ENCODE measurements at regions not wholly inside any gene's neighbourhood (a gene's known extent, or its start where the extent isn't known, plus 50 kb on each side); places are given as distances from the start of the nearest gene placed in this dataset.

DNA sequence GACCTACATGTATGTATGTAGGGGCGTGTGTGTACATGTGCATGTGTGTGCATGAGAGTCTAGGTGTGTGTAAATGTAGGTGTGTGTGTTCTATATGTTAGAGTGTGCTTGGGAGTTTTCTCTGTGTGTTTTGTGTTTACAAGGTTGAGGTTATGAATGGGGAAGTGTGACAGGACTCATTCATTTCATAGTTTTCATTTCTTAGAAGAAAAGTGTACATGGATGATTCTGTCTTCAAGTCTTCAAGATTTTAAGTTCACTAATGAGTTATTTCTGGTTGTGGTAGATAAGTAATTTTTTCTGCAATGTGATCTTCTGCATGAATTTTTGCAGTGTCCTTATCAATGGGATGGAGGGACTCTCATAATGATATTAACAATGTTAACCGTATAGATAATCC lies 118.2 kb upstream of the SLC10A2 start:
- intact Hi-C loops (cut with DNase I): no loop called here
- no peak for DNase-seq

DNA sequence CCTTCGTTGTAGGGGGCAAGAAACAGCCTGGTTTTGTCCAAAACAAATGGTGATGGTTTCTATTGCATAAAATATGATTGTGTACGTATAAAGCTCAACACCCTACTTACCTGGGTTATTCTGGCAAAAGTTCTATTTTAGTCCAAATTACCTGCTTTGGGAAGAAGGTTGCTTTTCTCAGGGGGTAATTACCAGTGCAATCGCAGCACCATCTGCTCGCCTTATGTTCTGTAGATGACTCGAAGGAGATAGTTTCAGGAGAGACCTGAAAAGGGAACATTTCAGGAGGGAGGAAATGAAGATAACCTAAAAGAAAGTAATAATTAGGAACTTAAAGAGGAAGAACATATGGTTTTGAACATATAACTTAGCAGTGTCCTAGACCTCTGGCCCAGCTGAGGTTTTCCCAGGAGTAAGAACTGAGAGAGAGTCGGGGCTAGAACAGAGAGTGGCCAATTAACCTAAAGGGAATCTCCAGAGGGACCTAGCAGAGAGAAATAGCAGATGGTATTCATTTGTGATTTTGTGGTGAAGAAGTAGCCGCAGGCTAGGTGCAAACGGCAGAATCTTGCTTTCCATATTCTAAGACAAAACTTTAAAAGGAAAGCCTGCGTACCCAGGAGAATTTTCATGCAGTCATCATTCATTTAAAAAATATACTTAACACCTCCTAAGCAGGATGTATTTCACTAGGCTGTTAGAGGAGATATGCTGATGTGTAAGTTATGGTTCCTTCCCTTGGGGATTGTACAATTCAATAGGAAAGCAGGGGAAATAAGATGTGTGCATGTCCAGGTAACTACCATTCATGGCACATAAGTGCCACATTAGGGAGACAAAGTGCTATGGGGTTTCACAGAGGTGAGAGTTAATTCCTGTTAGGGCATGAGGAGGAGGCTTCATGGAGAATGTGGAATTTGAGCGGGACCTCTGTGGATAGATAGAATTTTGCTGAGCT lies 113.0 kb upstream of the SLC10A2 start:
- intact Hi-C loops (cut with DNase I): no loop called here
- no peak for DNase-seq

DNA sequence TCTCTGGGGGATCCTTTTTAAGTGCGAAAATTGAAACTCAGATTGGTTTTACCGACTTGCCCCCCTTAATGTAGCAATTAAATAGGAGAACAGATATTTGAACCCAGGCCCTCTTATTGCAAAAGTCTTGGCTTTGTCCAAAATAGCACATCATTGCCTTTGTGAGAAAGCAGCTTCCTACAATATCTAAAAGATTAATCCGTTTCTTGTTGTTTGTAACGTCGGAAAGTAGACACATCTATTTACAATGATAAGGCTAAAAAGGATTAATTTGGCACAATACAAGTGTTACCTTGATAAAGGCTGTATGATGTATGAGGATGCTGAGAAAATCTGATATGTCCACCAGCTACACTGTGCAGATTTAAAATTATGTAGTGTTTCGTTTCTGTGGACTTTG lies 108.7 kb upstream of the SLC10A2 start:
- intact Hi-C loops (cut with DNase I): no loop called here
- DNase-seq: no peak

DNA sequence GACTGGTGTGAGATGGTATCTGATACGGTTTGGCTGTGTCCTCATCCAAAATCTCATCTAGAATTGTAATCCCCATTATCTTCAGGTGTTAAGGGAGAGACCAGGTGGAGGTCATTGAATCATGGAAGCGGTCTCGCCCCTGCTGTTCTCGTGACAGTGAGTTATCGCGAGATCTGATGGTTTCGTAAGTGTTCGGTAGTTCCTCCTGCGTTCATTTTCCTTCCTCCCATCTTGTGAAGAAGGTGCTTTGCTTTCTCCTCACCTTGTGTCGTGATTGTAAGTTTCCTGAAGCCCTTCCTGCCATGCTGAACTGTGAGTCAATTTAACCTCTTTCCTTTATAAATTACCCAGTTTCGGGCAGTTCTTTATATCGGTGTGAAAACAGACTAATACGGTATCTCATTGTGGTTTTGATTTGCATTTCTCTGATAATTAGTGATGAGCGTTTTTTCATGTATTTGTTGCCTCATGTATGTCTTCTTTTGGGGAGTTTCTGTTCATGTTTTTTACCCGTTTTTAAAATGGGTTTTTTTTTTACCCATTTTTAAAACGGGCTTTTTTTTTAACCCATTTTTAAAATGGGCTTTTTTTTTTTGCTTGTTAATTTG lies 102.8 kb upstream of the SLC10A2 start:
- DNase-seq: no peak
- intact Hi-C loops (cut with DNase I): no loop called here

DNA sequence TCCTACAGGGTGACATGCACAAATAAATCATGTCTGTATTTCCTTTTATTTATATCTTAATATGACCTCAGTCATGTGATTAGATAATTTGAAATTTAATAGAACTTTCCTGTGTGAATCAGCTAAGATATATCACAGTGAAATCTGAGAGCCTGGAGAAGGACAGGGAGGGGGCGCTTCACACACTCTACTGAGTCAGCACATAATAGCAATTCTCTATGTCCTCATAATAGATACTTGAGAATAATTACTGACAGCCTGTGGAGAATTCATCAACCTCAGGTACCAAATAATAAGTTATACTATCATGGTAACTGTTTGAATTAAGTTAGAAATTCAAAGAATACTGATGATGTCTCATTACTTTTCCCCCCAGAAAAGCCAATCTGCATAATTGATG lies 98.0 kb upstream of the SLC10A2 start:
- intact Hi-C loops (cut with DNase I): no loop called here

DNA sequence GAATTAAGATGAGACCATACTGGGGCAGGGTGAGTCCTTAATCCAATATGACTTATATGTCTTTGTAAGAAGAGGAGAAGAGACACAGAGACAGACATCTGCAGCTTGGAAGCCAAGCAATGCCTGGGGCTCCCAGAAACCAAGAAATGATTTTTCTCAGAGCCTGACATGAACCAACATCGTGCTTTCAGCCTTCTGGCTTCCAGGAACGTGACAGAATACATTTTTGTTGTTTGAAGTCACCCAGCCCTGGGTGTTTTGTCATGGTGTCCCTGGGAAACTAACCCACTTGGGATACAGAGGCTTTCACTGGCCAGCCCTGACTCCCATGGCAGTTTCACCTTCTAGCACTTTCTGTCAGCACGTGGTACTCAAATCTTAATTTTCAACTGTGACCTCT lies 95.3 kb upstream of the SLC10A2 start:
- intact Hi-C loops (cut with DNase I): no loop called here
- no peak for DNase-seq

More for the DNA sequence above, 98.0 kb upstream of the SLC10A2 start:
- DNase-seq: no peak

DNA sequence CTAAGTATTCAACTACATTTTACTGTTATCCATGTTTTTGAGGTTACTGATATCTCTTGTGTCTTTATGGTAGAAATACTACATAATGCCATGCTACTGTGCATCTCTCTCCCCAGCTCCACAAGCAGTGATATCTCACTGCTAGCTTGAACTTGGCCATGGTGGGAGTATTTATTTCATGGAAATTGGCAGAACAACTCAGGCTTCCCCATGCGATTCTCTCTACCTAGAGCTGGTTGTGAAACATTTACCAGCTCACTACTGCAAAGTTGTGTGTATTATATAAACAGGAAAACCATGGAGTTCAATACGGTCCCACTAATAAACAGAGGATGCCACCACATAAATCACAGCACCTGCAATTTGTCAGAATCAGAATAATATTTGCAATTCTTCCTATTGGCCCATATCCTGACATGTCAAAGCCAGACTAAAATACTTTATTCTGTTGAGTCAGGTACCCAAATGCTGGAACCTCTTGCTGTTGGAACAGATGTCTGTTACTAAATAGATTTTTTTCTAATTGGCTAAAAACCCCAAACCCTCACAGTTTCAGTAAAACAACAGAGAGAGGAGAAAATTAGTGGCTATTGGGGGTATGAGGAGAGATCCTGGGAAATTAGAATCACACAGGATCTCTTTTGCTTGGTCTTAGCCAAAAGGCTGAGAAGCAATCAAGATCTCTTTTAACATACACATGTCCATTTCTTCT lies 91.4 kb upstream of the SLC10A2 start:
- intact Hi-C loops (cut with DNase I): no loop called here

DNA sequence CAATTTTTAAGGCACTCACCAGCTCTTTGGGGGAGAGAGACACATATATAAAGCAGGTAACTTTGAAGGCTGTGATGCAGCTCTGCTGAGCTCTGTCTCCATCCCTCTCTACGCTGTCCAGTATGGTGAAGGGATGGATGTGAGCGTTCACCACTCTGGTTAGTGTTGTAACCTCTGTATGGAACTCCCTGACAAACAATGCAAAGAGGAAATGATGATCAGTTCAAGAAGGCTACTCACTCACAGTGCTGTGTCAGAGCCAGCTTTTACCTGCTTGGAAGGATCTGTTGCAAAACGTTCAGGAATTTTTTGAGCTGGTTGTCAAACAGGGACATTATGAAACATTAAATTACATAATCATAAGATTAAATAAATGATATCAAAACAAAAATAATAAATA lies 90.8 kb upstream of the SLC10A2 start:
- intact Hi-C loops (cut with DNase I): no loop called here
- DNase-seq: no peak

More for the DNA sequence above, 91.4 kb upstream of the SLC10A2 start:
- DNase-seq: no peak

DNA sequence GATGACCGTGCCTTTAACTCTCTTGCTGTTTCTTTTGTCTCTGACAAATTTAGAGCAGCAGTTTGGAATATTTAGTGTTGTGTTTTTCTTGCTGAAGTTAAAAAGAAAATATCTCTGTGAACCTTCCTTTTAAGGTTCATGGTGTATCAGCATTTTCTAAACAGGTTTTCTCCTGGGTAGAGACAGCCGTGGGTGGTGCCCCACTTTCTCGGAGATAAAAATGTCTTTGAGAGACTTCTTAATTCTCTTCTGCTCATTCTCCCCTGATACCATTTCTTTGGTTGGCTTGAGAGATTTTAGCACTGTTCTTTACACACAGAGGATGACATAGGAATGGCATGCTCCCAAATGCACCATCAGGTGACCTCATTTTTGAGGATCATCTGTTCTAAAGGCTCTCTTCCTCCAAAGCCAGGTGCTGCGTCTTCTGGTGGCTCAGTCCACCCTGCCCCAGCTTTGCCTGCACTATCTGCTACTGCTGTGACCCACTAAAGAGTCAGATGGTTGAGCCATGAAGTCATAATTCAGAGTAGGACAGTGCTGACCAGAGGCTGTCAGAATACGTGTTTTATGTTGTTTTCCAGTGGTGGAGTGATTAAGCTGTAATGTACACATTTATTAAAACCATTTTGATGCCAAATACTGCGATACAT lies 90.3 kb upstream of the SLC10A2 start:
- intact Hi-C loops (cut with DNase I): no loop called here

DNA sequence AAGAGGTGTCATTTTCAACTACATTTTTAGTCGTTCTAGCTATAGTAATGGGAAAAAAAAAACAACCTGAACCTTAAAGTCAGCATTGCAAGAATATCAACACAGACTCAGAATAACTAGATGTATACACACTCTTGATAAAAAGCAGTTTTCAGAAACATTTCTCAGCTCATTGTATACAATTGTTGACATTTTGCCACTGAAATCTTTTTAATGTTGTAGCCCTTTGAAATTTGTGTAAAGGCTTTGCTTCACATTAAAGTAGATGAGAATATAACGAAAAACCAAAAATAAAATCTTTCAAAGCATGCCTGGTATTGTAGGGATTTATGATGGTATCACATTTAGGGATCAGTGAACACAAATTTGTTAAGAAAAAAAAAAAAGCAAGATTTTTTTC lies 87.2 kb upstream of the SLC10A2 start:
- intact Hi-C loops (cut with DNase I): no loop called here
- DNase-seq: no peak

More for the DNA sequence above, 90.3 kb upstream of the SLC10A2 start:
- DNase-seq: peak in 1 of 10 donors; percentile 17

DNA sequence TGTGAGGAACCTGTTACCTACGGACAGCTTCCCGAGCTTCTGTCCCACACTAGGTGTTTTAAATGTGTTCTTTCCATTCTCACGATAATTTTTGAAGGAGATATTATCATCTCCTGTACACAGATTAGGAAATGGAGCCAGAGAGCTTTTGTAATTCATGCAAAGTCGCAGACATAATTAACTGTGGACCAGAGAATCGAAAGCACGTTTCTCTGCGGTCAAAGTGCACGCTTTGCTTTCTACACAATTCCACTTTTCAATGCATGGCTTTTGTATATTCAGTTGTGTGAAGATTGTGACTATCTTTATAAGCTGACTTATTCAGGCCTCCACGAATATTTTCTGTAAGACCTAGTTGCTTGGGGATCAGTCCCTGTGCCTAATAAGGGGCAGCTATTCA lies 81.7 kb upstream of the SLC10A2 start:
- intact Hi-C loops (cut with DNase I): no loop called here
- no peak for DNase-seq

DNA sequence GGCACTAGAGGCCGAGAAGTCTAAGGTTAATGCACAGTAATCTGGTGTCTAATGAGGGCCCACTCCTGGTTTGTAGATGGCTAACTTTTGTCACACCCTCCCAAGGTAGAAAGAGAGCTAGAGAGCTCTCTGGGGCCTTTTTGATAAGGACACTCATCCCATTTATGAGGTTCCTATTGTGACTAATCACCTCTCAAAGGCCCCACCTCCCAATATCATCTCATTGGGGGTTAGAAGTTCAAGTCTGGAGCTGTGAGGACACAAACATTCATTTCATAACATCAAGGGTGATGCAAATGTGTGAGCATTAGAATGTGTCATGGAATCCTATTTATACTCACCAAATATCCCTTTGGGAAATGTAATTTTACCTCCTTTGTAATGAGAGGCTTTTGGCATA lies 79.2 kb upstream of the SLC10A2 start:
- no peak for DNase-seq
- intact Hi-C loops (cut with DNase I): no loop called here

DNA sequence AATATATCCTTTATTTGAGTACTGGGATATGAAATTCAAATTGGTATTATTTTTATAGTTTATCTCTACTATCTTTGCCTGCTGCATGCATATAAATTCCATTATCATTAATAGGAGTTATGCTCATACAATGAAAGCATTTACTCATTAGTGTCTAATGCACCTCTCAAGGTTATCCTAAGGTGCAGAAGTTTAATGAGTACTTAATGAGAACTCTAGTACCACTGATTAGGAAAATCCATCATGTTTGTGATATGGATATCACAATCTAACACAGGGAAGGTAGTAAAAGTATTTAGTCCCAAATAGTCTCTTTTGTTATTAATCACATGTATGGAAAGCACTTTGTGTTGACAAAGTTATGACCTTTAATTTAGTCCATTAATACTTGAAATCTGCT lies 77.2 kb upstream of the SLC10A2 start:
- intact Hi-C loops (cut with DNase I): loop anchor here (5.0 kb wide), 1 partner anchor 226 kb away; no protein-coding TSS in a partner anchor
- DNase-seq: no peak

DNA sequence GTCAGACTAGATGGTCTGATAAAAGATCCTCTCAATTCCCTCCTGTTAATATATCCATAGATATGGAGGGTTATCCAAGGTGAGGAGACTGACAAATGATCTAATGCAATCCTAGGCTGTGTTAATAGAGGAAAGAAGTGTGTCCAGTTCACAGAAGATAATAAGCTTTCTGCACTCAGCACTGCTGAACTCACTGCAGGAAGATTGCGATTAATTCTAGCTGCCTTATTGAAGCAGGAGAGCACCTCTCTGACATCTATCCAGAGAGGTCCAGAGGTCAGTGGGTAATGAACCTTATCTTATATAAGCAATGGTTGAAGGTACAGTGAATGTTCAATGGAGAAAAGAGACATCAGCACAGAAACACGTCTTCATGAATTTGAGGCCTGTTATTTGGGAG lies 75.9 kb upstream of the SLC10A2 start:
- no peak for DNase-seq
- intact Hi-C loops (cut with DNase I): loop anchor here (5.0 kb wide), 1 partner anchor 225 kb away; no protein-coding TSS in a partner anchor

DNA sequence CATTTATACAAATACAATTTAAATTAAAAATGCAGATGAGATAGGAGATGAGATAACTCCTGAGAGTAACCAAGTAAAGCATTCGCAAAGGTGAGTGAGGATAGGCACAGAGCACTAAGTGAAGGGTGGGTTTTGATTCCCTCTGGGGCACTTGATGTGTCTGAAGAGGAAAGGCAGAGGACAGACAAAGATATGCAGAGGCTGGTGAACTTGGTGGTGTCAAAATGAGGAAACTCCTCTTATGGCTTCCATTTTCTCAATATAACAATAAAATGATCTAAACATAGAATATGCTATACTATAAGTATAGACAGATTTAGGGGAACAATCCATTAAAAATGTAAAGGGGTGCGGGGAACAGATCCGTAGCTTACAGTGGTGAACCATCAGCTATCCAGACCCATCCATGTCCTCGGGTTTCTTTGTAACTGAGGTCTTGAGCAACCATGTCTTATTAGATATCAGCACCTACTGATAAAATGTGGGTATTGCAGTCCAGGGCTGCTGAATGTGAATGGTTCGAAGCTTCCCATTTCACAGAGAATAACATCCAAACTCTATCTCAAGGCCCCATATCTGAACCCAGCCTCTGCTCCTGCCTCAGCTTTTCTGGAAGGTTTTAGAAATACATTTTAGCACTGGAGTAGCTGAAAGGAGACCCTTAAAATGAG lies 73.9 kb upstream of the SLC10A2 start:
- DNase-seq: no peak

DNA sequence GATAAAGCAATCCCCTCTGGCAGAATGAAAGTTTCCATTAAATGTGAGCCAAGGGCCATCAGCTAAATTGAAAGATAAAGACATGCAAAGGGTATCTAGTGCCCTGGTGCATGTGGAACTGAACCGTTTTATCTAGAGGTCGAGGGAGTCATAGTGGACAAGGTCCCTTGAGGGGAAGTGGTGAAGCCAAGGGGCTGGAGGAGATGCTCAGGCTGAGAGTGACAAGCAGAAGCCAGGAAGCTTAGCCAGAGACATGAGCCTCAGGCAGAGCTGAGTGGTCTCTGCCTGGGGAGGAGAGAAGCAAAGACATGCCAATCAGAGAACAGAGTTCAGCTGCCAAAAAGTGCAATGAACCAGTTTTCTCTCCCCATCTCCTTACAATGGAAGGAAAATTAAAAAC lies 68.1 kb upstream of the SLC10A2 start:
- no peak for DNase-seq
- intact Hi-C loops (cut with DNase I): no loop called here

More for the DNA sequence above, 73.9 kb upstream of the SLC10A2 start:
- intact Hi-C loops (cut with DNase I): loop anchor here (5.0 kb wide), 1 partner anchor 223 kb away; no protein-coding TSS in a partner anchor

DNA sequence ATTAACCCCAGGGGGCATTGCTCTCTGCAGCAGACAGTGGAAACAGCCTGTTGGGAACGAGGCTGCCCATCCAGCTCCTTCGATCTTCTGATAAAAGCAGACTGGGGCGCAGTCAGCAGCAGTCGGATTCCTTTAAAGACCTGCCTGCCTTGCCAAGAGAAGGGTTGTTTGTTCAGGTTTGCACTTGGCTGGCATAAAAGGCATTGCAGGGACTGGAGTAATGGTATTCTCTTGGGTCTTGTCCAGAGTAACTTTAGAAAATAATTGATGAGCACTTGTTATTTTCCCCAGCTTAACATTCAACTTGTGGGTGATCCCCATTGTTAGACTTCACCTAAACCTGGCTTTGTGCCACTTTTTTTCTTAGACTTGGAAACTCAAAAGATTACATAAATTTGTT lies 67.3 kb upstream of the SLC10A2 start:
- no peak for DNase-seq
- intact Hi-C loops (cut with DNase I): no loop called here

DNA sequence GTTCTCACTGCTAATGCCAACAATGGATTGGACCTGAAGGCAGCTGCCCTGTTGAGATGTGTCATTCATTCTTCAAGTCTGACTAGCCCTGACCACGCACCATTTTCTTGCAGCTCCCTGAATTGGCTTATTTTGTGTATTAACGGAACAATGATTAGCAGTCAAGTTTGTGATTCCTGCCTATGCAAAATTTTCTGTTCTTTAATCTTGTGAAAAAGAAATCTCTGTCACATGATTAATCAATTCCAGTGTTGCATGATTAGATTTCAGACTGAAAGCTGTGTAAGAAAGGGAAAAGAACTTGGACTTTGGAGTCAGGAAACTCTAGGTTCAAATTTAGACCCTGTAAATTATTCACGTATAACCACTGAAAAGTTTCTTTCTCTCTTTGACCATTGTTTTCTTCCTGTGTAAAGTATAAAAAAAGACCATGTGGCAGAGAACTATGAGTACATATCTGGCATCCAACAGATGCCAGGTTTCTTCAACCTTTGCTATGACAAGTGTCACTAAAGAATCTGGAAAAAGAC lies 64.5 kb upstream of the SLC10A2 start:
- intact Hi-C loops (cut with DNase I): no loop called here
- DNase-seq: no peak

DNA sequence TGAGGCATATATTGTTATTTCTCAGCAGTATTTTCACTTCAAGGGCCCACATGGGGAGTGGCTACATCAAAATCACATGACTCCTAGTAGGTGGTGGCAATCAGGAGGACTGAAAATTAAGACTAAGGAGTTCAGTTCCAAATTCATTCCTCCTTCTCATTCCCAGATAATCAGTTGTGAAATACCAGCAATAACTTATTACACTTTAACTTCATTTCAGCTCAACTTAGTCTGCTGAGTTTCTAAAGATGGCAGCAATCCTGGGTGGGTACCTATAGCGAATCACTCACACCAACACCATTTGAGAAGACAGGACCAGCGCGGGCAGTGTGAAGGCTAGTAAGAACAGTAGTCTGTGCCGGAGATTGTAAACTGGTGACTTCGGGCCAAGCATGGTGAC lies 63.9 kb upstream of the SLC10A2 start:
- DNase-seq: no peak
- intact Hi-C loops (cut with DNase I): no loop called here

Measured in posterior cingulate gyrus (tissue), 11 donors.